Stimulated activated CD8-positive, alpha-beta memory T cell treated with anti-CD3 and anti-CD28 coated beads, Interleukin-4, amount 100 ng/mL, for 48 hours (primary cell): ENCODE measurements at regions not wholly inside any gene's neighbourhood (a gene's known extent, or its start where the extent isn't known, plus 50 kb on each side); places are given as distances from the start of the nearest gene placed in this dataset.

Experiments used
- DNase-seq: peaks from one replicate; pipeline ENCODE4 v3.0.0-alpha.2; 2020

DNA sequence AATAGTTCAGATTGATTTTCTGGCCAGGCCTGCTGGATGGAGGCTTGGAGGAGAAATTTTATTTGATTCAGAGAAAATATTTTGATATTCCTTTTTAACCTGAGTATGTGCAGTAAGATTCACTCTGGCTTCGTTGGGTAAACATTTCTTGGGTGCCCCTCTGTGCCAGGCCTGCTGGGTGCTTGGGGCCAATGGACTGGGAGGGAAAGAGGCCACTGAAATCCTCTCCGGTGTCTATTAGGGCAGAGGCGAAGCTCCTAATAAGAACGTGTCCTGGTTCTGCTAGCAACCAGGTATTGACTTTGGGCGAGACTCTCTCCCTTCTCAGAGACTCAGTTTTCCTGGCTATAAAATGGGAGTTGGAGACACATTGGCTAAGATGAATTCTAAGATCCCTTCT lies 122.5 kb downstream of the CYLD start:
- no peak for DNase-seq

DNA sequence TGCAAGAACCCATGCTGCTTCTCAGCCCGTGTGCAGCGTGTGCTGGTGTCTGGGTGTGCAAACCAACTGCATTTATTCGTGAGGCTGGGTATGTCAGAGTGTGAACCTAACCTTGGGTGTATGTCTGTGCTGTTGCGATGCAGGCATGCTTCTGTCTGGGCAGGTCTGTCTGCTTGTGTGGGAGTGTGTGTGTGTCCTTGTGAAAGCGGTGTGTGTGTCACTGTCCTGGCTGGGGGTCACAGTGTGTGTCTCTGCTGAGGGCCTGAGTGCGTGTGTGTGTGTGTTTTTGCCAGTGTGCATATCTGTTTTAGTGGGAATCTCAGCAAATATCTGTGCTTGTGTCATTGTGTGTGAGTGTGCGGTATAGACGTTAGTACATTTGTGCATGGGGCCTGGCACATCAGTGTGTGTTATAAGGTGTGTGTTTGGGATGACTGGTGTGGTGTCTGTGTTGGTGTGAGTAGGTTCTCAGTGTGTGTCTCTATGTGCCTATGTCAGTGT lies 121.8 kb downstream of the CYLD start:
- no peak for DNase-seq

DNA sequence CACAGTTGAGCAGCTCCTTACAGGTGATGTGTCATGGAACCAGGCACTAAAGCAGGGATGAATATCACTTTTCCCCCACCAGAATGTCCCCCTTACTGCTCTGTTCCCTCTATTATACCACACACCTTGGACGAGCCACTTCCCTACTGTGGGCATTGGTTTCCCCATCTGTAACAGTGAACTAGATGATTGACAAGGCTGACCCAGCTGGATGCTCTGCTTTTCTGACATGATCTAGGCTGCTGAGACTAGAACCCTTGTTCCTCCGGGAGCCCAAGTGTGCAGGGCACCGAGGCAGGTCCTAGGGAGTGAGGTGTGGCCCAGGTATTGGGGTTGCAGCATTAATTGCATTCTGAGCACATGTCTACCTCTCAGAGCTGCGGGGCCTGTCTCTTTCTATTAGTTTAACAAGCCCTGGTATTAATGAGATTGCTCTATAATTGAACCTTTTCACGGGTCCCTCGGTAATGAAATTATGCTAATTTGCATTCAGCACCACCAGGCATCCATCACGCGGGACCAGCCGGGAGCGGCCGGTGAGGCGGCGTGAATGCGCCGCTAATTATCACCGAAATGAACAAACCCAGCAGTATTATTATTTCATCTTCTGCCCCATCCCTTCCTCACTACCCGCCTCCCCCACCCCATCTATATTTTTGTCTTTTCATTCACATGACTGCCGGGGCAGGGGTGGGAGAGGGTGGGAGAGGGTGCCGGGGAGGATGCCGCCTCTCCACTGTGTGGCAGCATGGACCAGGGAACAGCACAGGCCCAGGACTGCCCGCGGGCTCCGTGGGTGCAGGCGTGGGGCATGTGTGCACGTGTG lies 121.1 kb downstream of the CYLD start:
- DNase-seq, result no peak

DNA sequence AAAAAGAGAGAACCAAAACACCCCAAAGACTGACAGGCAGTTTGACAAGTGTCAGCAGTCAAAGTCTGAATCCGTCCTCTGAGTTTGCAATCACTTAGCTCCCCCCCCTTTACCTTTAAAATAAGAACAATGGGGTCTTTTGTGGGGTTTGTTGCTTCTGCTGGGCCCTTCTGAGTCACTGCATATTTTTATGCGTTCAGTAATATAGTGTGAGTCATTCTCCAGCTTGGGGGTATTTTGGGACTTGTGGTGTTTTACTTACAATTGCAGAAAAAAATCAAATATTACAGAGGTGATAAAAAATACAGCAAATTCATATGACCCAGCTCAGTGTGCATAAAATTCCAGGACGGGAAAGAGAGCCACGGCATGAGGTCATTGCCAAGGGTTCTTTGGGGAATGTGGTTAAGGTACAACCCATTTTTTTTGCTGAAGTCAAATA lies 120.1 kb downstream of the CYLD start:
- no peak for DNase-seq

DNA sequence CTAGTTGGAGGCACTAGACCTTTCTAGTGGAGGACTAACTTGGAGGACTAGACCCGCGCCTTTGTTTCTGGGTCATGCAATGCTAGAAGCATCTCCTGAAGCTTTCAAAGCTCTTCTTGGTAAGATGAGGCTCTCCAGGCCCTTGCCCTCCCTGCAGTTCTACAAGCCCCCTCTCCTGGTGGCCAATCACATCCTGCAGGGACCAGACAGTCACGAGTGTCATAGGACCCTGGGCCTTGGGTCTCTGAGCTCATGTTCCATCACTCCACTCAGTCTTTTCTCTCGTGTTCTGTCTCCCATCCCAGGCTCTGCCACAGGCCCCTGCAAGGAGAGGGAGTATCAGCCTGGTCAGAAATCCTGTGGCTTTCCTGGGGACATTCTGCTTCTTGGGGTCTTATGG lies 119.6 kb downstream of the CYLD start:
- DNase-seq, result no peak

DNA sequence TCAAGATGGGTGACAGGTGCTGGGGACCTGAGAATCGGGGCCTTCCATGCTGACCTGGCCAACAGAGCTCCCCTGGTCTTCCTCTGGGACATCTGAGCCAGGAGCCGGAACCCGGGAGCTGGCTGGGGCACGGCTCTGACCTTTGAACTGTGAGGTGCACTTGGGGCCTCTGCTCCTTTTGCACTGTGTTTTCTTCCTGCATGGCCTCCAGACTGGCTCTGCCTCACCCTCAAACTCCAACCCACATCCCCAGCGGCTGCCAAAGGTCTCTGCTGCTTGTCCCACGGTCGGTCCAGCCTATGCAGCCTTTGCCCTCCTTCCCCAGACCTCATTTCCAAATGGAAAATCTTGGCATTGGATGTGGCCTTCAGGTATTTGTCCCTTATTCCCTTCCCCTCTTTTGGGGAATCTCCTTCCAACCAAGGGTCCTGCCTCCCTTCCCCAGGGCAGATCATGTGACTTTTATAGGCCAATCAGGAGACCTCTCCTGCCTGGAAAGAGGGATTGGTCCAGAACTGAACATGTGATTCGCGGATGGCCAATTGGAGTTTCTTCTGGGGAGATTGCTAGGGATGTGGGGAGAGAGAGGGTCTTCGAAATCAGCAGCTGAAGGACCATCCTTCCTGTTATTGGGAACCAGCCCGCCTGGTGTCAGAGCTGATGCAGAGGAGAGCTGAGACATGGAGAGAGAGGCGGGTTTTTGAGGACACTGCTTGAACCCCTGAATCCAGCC lies 117.9 kb downstream of the CYLD start:
- no peak for DNase-seq

DNA sequence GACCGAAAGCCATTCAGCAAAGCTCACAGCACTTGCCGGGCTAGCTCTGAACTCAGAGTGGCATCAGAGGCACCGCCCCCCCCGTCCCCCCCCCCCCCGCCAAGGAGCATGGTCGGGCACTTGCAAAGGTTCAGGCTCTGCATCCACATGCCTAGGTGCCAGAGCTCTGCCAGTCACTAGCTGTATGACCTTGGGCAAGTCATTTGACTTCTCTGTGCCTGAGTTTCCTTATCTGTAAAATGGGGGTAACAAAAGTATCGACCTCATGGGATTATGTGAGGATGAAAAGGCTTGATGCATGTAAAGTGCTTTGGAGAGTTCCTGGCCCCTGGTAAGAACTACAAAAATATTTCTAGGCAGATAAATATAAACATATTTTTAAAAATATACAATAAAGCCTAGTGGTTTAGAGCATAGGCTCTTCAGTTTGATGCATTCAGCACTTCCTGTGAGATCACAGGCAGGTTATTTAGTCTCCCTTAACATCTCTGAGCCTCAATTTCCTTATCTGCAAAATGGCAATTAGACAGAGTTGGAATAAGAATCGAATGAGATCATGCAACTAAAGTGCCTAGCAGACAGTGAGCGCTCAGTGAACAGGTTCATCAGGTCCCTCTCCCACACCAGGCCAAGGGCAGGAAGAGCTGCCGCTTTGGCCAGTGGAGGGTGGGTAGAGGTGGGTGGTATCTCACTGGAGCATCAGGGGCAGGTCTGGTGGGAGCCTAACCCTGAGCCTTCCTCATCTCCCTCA lies 117.2 kb downstream of the CYLD start:
- DNase-seq, result no peak

DNA sequence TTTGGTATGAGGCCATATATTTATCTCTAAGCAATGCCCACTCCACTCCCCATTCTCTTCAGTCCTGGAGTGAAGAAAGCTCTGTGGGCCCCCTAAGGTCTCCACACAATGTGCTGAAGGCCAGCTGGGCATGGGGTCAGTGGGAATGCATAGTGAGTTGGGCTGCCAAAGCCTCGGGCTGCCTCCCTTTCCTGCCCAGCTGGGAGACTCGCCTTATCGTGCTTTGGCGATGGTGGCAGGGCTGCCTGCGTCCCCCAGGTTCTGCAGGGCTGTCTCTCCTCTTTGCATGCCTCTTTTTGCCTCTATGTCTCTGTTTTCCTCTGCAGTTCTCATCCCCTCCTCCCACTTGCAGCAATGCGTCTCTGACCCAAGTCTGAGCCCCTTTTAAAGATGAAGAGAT lies 116.5 kb downstream of the CYLD start:
- no peak for DNase-seq

DNA sequence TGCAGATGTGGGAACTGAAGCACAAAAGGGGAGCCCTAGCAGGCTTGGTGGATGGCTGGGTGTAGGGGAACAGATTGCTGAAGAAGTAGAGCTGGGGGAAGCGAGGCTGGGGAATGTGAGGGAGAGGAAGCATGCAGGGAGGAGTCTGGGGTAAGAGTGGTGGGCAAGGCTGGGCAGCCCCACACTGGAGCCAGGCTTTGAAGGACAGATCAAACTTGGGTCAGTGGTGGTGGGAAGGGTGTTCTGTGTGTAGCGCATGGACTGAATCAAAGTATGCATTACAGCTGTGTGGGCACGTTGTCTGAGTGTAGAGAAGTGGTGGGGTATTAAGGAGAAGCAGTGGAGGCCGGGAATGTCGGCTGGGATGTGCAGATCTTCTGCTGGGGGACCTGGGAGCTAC lies 116.0 kb downstream of the CYLD start:
- no peak for DNase-seq

DNA sequence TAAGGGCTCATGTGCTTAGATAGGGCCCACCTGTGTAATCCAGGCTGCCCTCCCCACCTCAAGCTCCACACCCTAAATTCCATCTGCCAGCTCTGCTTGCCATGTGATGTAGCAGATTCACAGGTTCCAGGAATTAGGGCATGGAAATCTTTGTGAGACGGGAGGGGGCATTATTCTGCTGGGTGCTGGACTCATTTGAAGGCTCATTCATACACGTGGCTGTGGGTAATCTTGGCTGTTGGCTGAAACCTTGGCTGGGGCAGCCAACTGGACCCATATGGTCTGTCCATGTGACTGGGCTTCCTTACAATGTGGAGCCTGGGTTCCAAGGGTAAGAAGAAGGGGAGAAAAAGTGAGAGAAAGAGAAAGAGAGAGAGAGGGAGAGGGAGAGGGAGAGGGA lies 115.1 kb downstream of the CYLD start:
- DNase-seq, result no peak

DNA sequence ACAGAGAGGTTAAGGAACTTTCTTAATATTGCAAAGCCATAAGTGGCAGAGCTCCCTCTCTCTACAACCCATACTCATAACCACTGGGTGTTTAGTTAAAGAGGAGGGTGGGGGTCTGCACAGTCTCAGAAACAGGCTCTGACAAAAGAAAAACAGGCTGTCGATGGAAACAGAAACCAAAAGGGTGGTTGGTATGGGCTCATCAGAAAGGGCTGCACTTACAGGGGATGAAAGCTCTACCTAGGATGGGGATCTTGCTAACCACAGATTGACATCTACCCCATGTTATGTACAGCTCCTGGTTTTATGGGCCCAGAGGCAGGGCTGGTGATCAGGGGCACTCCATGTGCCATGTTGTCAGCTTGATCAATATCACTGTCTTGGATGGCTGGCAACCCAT lies 111.4 kb downstream of the CYLD start:
- no peak for DNase-seq
